GM18873 (cell line): ENCODE measurements at regions not wholly inside any gene's neighbourhood (a gene's known extent, or its start where the extent isn't known, plus 50 kb on each side); places are given as distances from the start of the nearest gene placed in this dataset.

Experiments
- ATAC-seq: cut with Tn5 transposase; IDR thresholded peaks from one replicate; pipeline ENCODE4 v1.9.1; 2021; ENCODE audit warnings: mild to moderate bottlenecking, moderate library complexity, moderate number of reproducible peaks; ENCODE audit not compliant: unreplicated experiment, low FRiP score

- ATAC-seq = no peak
Observed at GRCh38 chr4:20443015-20443805, 191.5 kb downstream of the SLIT2 start.

DNA sequence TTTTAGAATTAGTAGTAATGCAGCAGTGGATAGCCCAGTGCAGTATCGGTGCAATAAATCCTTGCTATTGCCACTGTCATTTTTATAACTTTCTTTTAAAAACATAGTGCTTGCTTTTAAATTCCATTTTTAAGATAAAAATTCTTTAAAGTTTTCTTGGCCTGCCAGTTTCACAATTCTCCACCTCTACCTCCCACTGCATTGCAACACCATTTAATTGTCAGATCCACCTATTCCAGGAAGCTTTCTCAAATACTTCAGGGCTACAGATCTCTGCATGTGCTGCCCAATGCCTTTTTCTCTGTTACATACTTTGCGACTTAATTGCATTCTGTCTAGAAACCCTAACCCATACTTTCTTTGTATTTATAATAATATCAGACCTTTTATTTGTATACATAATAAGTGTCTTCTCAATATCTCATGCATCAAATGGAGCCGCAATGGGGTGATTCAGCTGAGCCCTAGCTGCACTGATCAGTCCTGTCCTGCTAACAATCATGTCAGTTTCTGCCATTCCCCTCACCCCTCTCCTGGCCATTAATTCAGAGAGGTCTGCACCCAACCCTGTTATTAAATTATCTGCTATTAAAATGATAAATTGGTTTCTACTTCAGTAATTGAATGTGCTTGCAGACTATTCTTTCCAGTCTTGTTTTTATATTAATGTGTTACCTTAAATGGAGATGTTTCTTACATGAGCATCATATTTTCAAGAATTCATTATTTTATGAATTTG lies 193.1 kb downstream of the SLIT2 start:
- no peak for ATAC-seq

DNA sequence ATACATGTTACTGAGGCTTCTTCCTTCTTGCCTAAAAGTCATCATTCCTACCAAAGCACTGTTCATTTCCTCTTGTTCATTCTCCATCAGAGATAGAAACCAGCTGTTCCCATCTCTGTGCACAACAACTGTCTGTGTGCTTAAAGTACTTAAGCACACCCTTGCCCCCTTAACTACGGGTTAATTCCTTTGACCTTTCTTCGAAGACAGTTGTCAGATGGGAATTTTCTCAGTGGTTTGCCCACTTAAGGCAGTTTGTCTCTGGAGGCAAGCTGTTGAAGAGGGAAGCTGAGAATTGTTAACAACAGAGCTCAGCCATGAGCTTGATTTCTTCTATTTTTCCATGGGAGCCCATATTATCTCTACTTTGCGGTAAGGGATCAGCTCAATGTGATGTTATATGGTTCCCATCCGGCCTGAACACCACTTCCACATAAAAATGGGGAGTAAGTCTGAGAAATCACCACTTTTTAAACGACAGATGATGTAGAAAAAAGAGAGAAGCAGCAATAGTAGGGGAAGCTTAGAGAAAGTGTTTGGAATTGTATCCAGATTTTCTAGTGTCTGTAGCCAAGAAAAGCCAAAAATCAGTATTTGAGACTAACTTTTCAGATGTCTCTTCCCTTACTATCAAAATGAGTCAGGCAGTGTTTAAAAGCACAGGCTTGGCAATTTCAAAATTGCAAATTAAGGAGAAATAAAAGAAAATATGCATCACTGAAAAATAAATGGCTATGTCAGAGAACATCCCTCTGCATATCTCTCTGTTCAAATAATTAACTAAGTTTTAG lies 194.4 kb downstream of the SLIT2 start:
- ATAC-seq = no peak

DNA sequence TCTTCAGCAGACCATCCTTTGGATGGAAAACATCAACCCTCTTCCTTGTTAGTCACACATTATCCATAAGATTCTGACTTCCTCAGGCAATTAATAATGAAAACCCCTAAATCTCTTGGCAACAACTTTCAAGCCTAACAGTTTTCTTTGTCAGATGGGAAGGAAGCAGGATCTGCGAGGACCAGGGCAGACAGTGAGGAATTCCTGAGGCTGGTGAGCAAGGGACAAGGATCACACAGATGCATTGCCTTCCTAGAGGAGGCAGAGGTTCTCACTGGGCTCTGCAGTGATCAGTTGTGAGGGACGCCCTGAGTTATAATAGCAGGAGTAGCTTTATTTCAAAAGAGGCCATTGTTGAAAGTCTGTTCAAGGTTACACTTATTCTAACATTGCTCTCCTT lies 195.4 kb downstream of the SLIT2 start:
- no peak for ATAC-seq

DNA sequence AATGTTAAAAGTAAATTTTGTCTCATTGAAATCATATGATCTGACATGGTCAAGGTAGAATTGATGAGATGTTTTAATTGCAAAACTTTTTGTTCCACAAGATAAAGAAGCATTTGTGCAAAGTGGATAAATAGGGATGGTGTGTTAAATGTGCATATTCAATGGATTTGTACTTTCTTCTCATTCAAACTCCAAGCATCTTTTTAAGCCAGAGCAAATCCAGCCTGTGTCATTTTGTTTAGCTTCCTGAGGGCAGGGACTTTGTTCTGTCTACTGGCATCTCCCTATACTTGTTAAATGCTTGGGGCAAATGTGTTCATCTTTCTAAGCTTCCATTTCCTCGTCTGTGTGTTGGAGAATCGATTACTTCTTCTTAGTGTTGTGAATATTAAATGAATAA lies 200.3 kb downstream of the SLIT2 start:
- no peak for ATAC-seq

GRCh38 chr4:20454515-20454914 lies 202.8 kb downstream of the SLIT2 start:
- ATAC-seq = no peak

- no peak for ATAC-seq
Observed at GRCh38 chr4:20456407-20456806, 204.7 kb downstream of the SLIT2 start.

DNA sequence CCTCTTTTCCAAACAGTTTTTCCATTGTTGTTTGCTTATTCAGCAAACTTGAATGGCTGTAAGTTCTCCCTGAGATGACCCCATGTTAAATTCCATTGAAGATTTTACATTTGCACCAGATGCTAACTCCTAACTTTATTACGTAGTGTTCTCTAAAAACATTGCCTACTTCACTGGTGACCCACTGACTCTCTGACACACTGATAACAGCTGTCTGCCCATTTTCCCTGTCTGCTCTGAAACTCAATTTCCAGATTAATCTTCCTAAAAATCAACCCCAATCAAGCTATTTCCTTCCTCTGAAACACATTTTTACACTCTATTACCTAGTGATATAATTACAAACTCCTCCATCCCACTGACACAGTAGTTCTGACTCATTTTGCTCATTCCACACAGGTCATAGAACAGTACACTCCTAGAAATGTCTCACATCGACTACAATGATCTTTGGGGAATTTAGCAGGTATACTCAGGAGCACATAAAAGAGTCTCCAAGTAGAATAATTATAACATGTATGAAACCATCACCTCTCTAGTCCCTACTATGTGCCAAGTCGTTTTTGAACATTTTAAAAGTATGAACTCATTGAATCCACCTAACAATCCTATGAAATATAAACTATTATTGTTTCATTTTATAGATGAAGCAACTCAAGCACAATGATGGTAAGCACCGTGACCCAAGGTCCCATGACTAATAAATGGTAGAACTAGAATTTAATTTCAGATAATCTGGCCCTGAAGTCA lies 210.9 kb downstream of the SLIT2 start:
- no peak for ATAC-seq

DNA sequence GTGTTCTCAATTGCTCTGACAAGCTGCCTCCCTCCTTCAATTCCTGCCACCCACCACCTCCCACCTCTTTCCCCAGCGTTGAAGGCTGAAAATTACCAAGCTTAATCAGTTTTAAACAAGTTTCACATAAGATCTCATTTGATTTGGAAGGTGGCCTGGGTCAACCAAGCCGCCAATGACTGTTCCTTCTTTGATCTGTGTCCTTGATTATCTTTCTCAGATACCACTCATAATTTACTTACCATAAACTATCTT lies 211.4 kb downstream of the SLIT2 start:
- no peak for ATAC-seq

DNA sequence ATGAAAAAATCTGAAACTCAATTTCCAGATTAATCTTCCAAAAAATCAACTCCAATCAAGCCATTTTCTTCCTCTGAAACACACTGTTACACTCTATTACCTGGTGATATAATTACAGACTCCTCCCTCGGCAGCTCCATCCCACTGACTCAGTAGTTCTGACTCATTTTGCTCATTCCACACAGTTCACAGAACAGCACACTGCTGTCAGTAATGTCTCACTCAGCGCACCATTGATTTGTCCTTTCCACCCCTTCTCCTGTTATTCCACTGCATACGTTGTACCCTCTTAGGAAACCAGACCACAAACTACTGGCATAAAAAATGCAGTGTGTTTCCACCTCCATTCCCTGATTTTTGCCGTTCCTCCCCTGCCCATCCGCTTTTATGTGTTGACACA lies 212.7 kb downstream of the SLIT2 start:
- ATAC-seq = no peak

- no peak for ATAC-seq
Observed at GRCh38 chr4:20474119-20474518, 222.4 kb downstream of the SLIT2 start.

GRCh38 chr4:20478412-20478811 lies 221.8 kb upstream of the PACRGL start:
- no peak for ATAC-seq

- ATAC-seq = no peak
Observed at GRCh38 chr4:20480165-20480947, 219.9 kb upstream of the PACRGL start.

DNA sequence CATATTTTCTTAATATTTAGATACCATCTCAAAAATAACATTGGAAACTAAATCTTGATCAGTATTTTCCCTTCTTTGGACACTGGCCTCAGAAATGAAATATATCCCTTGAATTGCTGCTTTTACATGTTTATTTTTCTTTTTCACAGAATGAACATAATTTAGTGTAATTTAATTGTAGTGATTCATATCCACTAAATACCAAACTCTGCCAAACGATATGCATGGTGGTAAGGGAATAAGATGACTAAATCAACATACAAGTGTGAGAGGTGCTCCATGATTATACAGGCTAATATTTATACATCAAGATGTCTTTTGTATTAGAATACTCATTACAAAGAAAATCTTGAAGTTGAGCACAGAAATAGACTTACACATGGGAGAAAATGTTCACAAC lies 216.8 kb upstream of the PACRGL start:
- no peak for ATAC-seq

- no peak for ATAC-seq
Observed at GRCh38 chr4:20486433-20486832, 213.8 kb upstream of the PACRGL start.

DNA sequence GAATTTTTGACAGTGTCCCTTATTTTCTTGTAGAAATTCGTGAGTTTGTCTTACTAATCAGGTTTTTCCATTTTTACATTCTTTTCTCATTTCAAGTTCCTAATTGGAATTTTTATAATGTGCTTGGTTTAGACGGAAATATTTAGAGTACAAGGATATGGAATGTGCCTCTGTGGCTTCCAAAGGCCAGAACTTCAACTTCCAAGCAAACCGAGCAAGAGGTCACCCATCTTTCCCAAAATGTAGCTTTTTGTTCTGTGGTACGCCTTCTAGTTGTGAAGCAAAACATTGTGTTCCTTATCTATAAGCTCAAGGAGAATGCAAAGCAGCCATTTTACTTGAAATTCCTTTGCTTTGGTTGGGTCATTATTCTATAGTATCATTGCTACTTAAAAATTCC lies 212.8 kb upstream of the PACRGL start:
- ATAC-seq = no peak

DNA sequence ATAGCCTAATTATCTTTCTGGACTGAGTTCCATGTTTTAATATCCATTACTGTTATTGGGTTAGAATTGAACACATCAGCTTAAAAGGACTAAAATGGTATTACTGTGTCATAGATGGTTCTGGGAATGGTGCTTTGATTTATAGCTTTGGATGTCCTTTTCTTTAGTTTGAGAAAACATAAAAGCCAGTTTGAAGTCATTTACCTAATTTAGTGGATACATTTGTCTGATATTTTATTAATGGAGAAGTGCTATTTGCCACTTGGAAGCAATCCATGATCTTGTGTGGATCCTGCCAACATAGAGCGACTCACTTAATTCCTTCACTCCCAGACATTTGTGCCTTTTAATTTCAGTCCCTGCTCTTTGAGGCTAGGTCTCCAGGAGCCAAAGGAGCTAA lies 212.4 kb upstream of the PACRGL start:
- ATAC-seq = no peak

DNA sequence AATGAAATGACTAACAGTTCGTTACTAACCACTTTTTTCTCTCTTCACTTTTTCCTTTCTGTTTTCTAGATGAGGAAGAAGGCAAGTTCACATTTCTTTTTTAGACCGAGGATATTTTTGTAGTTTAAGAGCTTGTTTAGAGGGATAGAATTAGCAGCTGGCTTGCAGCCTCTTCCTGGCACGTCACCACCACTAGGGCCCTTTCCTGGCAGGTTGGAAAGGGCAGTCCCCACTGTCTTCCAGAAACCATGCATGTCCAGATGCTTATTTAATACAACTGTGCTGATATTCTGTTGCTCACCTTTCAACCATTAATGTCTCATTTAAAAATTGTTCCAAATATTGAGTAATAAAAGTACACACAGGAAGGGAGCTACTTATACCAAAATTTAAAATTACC lies 209.5 kb upstream of the PACRGL start:
- ATAC-seq = no peak

- ATAC-seq = no peak
Observed at GRCh38 chr4:20493761-20494353, 206.4 kb upstream of the PACRGL start.

DNA sequence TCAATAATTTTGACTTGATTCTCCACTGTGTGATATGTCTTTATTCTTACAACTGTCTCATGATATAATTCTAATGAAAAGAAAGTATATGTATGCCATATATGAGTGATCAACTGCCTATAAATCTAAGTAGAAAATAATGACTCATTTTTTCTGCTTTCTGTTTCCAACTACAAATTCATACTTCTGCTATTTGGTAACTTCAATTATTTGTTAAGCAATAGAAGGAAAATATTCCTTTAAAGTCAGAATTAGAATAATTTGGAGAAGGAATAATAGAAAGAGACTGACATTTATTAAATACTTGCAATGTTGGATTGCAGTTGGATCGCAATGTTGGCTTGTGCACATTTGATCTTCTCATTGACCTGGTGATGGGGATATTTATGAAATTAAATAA lies 204.2 kb upstream of the PACRGL start:
- no peak for ATAC-seq
